HG02970 (cell line): ENCODE measurements at regions not wholly inside any gene's neighbourhood (a gene's known extent, or its start where the extent isn't known, plus 50 kb on each side); places are given as distances from the start of the nearest gene placed in this dataset.
"Not testable (repeated sequence)": the region's sequence is repeated elsewhere in the genome, so short reads cannot be mapped to it uniquely, and the experiment has no call there.

Experiments
- ATAC-seq: cut with Tn5 transposase; IDR thresholded peaks from one replicate; pipeline ENCODE4 v1.9.1; 2021; ENCODE audit warnings: mild to moderate bottlenecking, moderate library complexity, moderate number of reproducible peaks; ENCODE audit not compliant: unreplicated experiment, low FRiP score

GRCh38 chr1:38183096-38183495 lies 136.5 kb upstream of the POU3F1 start:
- ATAC-seq = no peak

- ATAC-seq = not testable (repeated sequence)
Measured at GRCh38 chr1:38180388-38180787, 133.8 kb upstream of the POU3F1 start.

GRCh38 chr1:38179483-38179882 lies 132.9 kb upstream of the POU3F1 start:
- ATAC-seq = no peak

GRCh38 chr1:38178216-38178615 lies 131.6 kb upstream of the POU3F1 start:
- no peak for ATAC-seq

- ATAC-seq = no peak
Measured at GRCh38 chr1:38175121-38175520, 128.5 kb upstream of the POU3F1 start.

GRCh38 chr1:38173848-38174247 lies 127.3 kb upstream of the POU3F1 start:
- ATAC-seq = no peak

- ATAC-seq = no peak
Measured at GRCh38 chr1:38173157-38173831, 126.7 kb upstream of the POU3F1 start.

- no peak for ATAC-seq
Measured at GRCh38 chr1:38169121-38169520, 122.5 kb upstream of the POU3F1 start.

- no peak for ATAC-seq
Measured at GRCh38 chr1:38168365-38168764, 121.8 kb upstream of the POU3F1 start.

GRCh38 chr1:38166461-38166860 lies 119.9 kb upstream of the POU3F1 start:
- ATAC-seq = no peak

GRCh38 chr1:38153778-38154470 lies 107.3 kb upstream of the POU3F1 start:
- ATAC-seq = no peak

- ATAC-seq = no peak
Measured at GRCh38 chr1:38153066-38153777, 106.6 kb upstream of the POU3F1 start.

- no peak for ATAC-seq
Measured at GRCh38 chr1:38152351-38153065, 105.9 kb upstream of the POU3F1 start.

GRCh38 chr1:38151399-38151798 lies 104.8 kb upstream of the POU3F1 start:
- ATAC-seq = no peak

- not testable (repeated sequence) for ATAC-seq
Measured at GRCh38 chr1:38146079-38146478, 99.5 kb upstream of the POU3F1 start.

GRCh38 chr1:38142606-38143005 lies 96.0 kb upstream of the POU3F1 start:
- ATAC-seq = no peak

GRCh38 chr1:38141483-38141882 lies 94.9 kb upstream of the POU3F1 start:
- ATAC-seq = no peak

GRCh38 chr1:38139738-38140487 lies 93.3 kb upstream of the POU3F1 start:
- no peak for ATAC-seq

GRCh38 chr1:38138498-38139233 lies 92.1 kb upstream of the POU3F1 start:
- ATAC-seq = no peak

- ATAC-seq = no peak
Measured at GRCh38 chr1:38137164-38137563, 90.6 kb upstream of the POU3F1 start.
